ENCODE measurements at regions not wholly inside any gene's neighbourhood (a gene's known extent, or its start where the extent isn't known, plus 50 kb on each side); places are given as distances from the start of the nearest gene placed in this dataset.
A peak's percentile ranks its signal among the peaks of the same experiment; 100 is the strongest.

DNA sequence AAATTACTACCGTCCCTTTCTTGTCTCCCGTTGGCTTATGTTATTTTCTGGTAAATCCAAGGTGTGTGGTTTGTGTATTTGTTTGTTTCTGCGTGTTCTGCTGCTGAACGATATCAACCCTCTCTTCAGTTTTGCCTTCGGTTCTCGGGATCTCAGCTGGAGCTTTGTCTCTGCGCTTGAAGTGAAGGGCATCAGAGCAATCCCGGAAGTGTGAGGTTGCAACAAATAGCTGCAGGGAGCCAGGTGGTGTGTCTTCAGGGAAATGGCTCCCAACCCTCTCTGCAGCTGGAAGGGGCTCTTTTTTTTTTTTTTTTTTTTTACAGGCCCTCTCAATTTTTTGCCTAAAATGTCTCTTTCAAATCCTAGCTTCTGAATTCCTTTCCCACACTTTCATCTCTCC is 116.4 kb upstream of the RGMA start:
- DNase-seq (ENCODE audit: low spot score), result no peak

DNA sequence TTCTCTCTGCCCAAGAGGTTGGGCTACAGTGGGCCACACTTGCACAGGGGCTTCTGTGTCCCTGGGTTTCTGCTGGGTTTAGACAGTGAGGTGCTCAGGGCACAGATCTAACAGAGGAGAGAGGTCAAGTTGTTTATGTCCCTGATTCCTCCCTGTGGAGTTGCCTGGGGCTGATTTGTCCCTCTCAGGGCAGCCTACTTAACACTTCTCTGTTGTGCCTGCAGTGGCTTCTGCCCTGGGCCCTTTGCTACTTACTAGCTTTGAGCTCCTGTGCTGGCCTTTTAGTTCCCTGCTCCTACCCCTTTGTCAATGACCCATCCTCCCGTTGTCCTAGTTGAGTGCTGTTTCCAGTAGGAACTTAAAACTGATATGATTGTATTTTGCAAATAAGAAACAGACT is 114.0 kb upstream of the RGMA start:
- no peak for DNase-seq (ENCODE audit: low spot score)

GRCh38 chr15:93202405-93202804 is 113.4 kb upstream of the RGMA start:
- DNase-seq (ENCODE audit: low spot score), result no peak

GRCh38 chr15:93201940-93202339 is 112.9 kb upstream of the RGMA start:
- no peak for DNase-seq (ENCODE audit: low spot score)

DNA sequence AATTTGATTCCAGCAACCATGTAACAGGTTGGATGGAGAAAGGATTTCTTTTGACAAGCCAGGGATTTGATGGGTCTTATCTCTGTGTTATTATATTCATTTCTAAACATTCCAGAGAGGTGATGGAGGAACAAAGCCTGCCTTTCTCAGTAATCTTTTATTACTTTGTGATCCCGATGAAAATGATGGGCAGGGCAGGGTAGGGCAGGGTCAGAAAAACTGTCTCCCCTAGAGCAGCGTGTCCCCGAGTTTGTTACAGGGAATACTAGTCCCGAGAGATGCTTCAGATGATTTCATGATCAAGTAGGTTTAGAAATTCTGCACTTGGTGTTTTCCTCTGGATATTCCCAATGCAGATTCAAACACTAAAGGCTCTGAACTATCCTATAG is 111.8 kb upstream of the RGMA start:
- DNase-seq (ENCODE audit: low spot score), result no peak

DNA sequence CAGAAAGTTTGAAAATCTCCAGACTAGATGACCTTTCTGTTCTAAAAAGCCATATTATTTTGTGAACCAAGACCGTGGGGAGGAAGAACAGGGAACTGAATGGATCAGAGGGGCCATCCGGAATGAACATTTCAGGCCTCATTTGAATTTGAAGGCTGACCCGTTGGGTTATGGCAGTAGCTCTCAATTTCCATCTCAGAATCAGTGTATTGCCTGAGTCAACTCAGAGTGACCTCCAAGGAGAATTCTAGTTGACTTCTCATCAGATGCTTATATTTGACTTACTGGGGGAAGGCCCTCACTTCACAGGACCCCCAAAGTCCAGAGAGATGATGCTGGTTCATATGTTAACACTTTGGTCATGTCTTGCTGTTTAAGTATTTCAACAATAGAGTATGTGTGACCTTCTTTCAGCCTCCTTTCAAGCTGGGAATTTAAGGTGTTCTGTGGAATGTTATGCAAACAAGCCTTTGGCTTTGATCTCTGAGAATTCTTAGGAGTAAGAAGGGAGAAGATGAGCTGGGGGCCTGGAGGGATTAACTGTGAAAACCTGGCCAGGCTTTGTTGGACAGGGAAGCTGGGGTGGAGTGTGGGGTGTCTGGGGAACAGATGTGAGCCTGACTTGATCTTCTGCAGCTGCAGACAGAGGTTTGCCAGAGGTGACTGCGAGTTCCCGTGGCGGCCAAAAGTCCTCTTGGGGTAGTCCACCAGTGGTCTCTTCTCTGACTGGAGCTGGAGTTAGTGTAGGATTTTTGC is 111.2 kb upstream of the RGMA start:
- no peak for DNase-seq (ENCODE audit: low spot score)

GRCh38 chr15:93196135-93196670 is 107.2 kb upstream of the RGMA start:
- no peak for DNase-seq (ENCODE audit: low spot score)

GRCh38 chr15:93195109-93195508 is 106.1 kb upstream of the RGMA start:
- DNase-seq (ENCODE audit: low spot score), result no peak

DNA sequence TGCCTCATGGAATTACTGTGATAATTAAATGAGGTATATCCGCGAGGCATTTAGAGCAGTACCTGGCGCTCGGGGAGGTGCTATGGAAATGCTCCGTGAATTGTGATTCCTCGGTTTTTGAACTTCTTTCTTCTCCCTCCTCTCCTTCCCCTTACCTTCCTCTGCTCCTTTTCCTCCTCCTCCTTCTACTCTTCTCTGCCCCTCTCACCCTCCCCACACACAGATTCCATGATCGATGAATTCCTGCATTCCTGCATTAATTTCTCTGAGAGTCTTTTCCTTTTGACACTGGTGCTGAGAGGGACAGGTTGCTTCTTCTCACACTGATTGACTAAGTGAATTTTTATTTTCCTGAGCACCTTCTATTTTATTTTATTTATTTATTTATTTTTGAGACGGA is 101.2 kb upstream of the RGMA start:
- DNase-seq (ENCODE audit: low spot score), result no peak

GRCh38 chr15:93189561-93189960 is 100.5 kb upstream of the RGMA start:
- DNase-seq (ENCODE audit: low spot score), result no peak

DNA sequence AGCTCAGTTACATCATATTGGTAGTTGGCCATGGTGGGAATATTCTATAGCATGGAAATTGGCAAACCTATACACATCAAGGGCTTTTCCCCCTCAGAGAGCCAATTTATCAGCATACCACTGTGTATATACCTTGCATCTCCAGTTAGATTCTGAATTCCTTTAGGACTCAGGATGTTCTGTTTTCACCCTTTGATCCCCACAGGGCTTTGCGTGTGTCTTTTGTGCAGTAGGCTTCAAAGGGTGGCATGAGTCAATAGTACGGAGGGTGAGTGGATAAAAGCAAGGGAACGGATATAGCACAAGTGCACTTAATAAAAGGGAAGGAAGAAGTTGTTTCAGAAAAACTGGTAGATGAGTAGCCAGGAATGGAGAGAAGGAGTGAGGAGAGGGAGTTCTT is 99.2 kb upstream of the RGMA start:
- DNase-seq (ENCODE audit: low spot score), result no peak

- no peak for DNase-seq (ENCODE audit: low spot score)
Observed at GRCh38 chr15:93185796-93186195, 96.8 kb upstream of the RGMA start.

DNA sequence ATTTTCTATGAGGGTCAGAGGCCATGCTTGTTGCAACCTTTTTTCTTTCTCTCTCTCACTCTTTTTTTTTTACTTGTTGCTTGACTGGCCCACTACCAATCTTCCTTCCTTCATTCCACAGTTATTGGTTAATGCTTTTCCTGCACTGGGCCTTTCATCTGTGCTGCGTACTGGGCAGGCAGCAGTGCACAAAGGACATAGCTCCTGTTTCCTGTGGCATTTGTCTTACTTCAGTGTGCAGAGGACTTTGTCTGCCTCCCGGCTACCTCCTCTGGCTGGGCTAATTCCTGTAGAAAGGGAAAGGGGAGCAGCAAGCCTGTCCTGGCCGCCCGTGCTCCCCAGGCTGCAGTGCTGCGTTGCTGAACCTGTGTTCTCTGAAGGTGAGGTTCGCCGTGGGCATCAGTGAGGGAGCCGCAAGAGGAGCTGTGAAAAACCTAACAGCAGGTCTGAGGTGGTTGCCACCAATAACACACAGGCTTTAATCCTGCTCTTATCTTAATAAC is 93.7 kb upstream of the RGMA start:
- no peak for DNase-seq (ENCODE audit: low spot score)

GRCh38 chr15:93180656-93181055 is 91.6 kb upstream of the RGMA start:
- DNase-seq (ENCODE audit: low spot score), result no peak

GRCh38 chr15:93180128-93180527 is 91.1 kb upstream of the RGMA start:
- no peak for DNase-seq (ENCODE audit: low spot score)

- DNase-seq (ENCODE audit: low spot score), result no peak
Observed at GRCh38 chr15:93179700-93180102, 90.7 kb upstream of the RGMA start.

DNA sequence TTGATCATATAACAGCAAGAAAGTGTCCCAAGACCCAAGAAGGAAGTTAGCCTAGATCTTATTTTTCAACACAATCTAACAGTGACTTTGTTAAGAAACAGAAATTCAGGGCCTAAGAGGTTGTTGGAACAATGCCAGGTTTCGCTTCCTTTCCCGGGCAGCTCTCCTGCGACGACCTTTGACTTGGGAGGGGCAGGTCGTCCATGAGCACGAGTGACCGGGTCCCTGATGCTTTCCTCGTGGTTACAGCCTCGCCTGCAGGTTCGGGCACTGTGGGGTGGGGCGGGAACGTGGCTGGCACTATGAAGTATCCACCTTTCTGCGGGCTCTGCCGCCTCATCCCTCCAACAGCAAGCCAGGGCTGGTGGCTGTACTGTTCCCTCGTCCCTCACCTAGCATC is 90.1 kb upstream of the RGMA start:
- peak; percentile 55 for DNase-seq (ENCODE audit: low spot score)

- DNase-seq (ENCODE audit: low spot score), result no peak
Observed at GRCh38 chr15:93178371-93178770, 89.4 kb upstream of the RGMA start.

GRCh38 chr15:93176065-93176464 is 87.1 kb upstream of the RGMA start:
- DNase-seq (ENCODE audit: low spot score), result no peak

DNA sequence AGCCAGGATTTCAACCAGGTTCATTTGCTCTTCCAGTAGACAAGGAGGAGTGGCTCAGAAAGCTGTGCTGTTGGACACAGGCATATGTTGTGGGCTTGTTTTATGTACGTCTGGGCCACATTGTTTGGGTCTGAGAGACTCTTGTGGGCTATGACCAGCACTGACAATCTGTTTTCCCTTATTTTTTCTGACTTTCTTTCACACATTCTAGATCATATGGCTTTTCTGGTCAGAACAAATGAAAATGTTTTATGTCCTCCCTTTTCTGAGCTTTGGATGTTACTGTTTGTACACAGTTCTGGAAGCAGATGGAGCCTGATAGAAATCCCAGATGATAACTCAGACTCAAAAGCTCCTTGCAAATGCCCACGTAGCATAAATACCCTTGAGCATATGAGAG is 85.8 kb upstream of the RGMA start:
- no peak for DNase-seq (ENCODE audit: low spot score)

DNA sequence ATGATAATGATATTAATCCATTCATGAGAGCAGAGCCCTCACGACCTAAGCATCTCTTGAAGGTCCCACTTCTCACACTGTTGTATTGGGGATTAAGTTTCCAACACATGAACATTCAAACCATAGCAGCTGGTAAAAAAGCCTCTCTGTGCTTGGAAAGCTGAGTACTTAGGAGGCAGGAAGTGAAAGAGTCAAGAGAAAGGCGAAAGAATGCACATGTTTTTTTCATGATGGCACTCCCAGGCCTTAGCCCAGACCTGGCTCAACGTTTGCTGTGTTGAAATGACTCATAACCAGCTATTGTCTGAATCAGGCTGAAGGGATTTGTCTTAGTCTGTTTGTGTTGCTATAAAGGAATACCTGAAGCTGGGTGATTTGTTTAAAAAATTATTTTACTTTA is 84.4 kb upstream of the RGMA start:
- DNase-seq (ENCODE audit: low spot score), result no peak

GRCh38 chr15:93171476-93171875 is 82.5 kb upstream of the RGMA start:
- DNase-seq (ENCODE audit: low spot score), result no peak

DNA sequence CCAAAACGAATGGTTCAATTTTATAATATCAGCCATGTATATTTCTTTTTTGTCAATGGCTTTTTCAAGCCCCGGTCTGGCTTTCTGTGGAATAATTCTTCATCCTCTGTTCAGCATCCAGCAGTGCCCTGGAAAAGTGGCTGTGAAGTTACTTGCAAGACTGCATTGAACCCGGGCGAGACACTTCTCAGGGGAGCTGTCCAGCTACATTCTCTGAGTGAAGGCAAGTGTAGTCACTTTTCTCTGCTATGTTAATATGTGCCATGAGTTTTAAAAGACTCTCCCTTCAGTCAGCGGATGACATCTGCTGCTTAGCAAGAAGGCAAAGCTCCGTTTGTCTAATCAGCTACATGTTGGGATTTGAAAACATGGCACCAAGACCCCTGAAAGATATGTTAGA is 81.3 kb upstream of the RGMA start:
- DNase-seq (ENCODE audit: low spot score), result no peak

DNA sequence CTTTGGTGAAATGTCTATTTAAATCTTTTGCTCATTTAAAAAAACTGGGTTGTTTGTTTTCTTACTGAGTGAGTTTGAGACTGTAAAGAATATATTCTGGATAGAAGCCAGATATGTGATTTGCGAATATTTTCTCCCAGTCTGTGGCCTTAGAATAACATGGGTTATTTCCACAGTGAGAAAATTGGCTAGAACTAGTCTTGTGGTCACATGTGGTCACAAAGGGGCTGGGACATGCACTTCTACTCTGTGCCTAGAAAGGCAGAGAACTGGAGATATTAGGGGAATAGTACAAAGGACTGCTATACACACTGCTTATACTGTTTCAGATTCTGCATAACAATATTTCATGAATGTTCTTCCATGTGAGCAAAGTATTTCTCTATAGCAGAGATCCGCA is 79.9 kb upstream of the RGMA start:
- DNase-seq (ENCODE audit: low spot score), result no peak
